ENCODE measurements at regions not wholly inside any gene's neighbourhood (a gene's known extent, or its start where the extent isn't known, plus 50 kb on each side); places are given as distances from the start of the nearest gene placed in this dataset.

DNA sequence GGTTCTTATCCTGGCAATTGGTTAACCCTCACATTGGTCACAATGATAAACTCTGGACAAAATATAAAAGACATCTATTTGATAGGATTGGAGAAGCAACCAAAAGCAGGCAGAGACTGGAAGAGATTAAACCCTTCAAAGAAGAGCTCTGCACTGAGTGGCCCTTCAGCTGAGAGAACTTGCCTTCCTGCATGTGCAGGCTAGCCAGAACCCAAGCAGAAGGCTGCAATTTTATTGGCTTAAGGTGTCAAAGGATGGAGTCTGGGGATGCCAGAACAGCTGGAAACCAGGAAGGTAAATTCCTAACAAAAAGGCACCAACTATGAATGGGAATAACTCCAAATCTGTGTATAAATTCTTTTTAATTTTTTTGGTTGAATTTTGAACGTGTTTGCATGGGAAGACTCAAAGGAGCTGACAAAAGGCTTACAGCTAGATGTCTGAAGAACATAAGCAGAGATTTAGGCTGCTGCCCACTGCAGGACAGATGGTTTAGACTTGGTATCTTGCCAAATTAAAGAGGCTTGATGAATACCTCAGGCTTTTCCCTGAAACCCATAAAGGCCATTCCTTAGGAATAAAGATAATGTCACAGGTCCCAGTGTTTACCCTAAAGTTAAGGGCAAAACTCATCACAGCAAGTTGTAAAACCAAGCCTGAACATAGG is 66.3 kb downstream of the NR2F1 start:
- Histone ChIP-seq H3K27me3 (no peaks in the 10 kb centered on the region), H2AFZ (replicated peaks) (no peak overlapping the region), H3K27ac (no peak overlapping the region), H3K4me1 (peaks cover 4% of the 10 kb centered on the region), H3F3A (ENCODE audit: low read depth) (no peaks in the 10 kb centered on the region), H3K9ac (no peak overlapping the region), H3K9me3 (ENCODE audit: low read depth) (no peaks in the 10 kb centered on the region), H3K4me3 (no peak overlapping the region), H3K79me2 (ENCODE audit: low read depth) (no peaks in the 10 kb centered on the region), H4K20me1 (ENCODE audit: low read depth) (no peaks in the 10 kb centered on the region), H3K4me2 (no peak overlapping the region), H3K36me3 (no peaks in the 10 kb centered on the region)
- peaks cover 10% of the 10 kb centered on the region for H3K9me3 Mint-ChIP-seq
- TF ChIP-seq, protein P1, sequence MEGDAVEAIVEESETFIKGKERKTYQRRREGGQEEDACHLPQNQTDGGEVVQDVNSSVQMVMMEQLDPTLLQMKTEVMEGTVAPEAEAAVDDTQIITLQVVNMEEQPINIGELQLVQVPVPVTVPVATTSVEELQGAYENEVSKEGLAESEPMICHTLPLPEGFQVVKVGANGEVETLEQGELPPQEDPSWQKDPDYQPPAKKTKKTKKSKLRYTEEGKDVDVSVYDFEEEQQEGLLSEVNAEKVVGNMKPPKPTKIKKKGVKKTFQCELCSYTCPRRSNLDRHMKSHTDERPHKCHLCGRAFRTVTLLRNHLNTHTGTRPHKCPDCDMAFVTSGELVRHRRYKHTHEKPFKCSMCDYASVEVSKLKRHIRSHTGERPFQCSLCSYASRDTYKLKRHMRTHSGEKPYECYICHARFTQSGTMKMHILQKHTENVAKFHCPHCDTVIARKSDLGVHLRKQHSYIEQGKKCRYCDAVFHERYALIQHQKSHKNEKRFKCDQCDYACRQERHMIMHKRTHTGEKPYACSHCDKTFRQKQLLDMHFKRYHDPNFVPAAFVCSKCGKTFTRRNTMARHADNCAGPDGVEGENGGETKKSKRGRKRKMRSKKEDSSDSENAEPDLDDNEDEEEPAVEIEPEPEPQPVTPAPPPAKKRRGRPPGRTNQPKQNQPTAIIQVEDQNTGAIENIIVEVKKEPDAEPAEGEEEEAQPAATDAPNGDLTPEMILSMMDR (IDR thresholded peaks at IDR 0.05) = no peak
- TF ChIP-seq EZH2phosphoT487 (IDR thresholded peaks at IDR 0.05) (no peak), EZH2 (IDR thresholded peaks at IDR 0.05) (no peak)
- no peak overlapping the region for H3K27ac Mint-ChIP-seq
- peaks cover 4% of the 10 kb centered on the region for H3K27me3 Mint-ChIP-seq (ENCODE audit: insufficient read depth, low read depth)
- no peaks in the 10 kb centered on the region for H3K4me1 Mint-ChIP-seq
- peaks cover 2% of the 10 kb centered on the region for H3K36me3 Mint-ChIP-seq
- H3K4me3 Mint-ChIP-seq = no peak overlapping the region
- no peak for DNase-seq (ENCODE audit: low spot score)

DNA sequence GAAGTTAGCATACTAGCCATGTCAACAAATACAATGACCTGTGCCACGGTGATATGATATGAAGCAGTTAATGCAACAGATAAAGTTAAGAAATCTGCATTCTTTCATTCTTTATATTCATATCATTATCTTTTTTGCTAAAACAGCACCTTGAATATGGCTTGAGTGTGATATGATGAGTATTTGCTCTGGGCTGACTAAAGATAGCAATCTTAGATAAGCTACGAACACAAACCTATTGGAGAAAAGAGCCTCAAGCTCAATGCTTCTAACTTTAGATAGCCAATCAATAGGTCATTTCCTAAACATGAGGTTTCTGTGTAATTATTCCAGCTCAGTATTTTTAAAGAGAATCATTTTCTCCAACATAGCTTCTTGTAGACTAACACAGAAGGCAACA is 61.7 kb downstream of the NR2F1 start:
- H3K4me1 Mint-ChIP-seq = no peaks in the 10 kb centered on the region
- Histone ChIP-seq H3K9ac (no peak overlapping the region), H3F3A (ENCODE audit: low read depth) (no peaks in the 10 kb centered on the region), H3K4me3 (no peak overlapping the region), H3K79me2 (ENCODE audit: low read depth) (no peaks in the 10 kb centered on the region), H4K20me1 (ENCODE audit: low read depth) (no peaks in the 10 kb centered on the region), H3K9me3 (ENCODE audit: low read depth) (no peaks in the 10 kb centered on the region), H3K4me2 (no peak overlapping the region), H2AFZ (replicated peaks) (no peak overlapping the region), H3K4me1 (peaks cover 4% of the 10 kb centered on the region), H3K36me3 (no peaks in the 10 kb centered on the region), H3K27me3 (no peaks in the 10 kb centered on the region), H3K27ac (no peak overlapping the region)
- TF ChIP-seq EZH2phosphoT487 (IDR thresholded peaks at IDR 0.05) (no peak), EZH2 (IDR thresholded peaks at IDR 0.05) (no peak)
- TF ChIP-seq, protein P1 (IDR thresholded peaks at IDR 0.05) = no peak
- peaks cover 4% of the 10 kb centered on the region for H3K27me3 Mint-ChIP-seq (ENCODE audit: insufficient read depth, low read depth)
- H3K9me3 Mint-ChIP-seq = peaks cover 3% of the 10 kb centered on the region
- H3K4me3 Mint-ChIP-seq = no peak overlapping the region
- no peak for DNase-seq (ENCODE audit: low spot score)
- H3K36me3 Mint-ChIP-seq = peaks cover 2% of the 10 kb centered on the region
- no peak overlapping the region for H3K27ac Mint-ChIP-seq

Data from neural progenitor cell (in vitro differentiated cells).